ENCODE measurements at regions not wholly inside any gene's neighbourhood (a gene's known extent, or its start where the extent isn't known, plus 50 kb on each side); places are given as distances from the start of the nearest gene placed in this dataset.

DNA sequence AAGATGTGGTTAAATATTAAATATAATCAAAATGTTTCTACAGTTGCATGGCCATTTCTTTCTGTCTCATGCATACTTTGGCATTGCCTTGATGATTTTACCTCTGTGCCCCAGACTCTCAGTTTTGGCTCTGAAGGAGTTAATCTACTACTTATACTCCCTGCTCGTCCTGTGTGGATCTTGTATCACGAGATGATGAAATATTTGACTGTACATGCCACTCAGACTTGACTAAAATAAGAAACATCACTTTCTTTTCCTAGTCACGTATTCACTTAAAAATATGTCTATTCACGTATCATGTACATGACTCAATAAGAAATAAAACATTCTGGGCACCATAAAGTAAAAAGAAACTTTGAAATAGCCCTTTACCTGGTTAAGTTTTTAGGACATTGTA is 397.7 kb downstream of the RFPL4B start:
- DNase-seq = no peak

DNA sequence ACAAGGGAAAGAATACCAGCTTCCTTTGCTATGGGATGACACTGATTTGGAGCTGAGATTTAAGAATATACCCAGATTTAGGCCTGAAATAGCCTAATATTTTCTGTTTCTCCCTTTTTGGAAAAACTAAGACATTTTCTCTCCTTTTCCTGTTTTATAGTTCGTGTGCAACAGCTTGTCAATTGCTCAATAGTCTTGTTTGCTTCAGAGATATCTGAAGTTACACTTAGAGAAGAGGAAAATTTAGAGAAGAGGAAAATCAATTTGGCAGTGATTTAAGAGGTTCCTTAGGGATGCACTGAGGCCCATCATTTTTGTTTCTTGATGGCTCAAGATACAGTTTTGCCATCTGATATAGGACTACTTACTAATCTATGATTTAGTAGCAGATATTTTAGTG is 398.6 kb downstream of the RFPL4B start:
- DNase-seq = no peak

GRCh38 chr6:112749673-112750072 is 402.5 kb downstream of the RFPL4B start:
- no peak for DNase-seq

DNA sequence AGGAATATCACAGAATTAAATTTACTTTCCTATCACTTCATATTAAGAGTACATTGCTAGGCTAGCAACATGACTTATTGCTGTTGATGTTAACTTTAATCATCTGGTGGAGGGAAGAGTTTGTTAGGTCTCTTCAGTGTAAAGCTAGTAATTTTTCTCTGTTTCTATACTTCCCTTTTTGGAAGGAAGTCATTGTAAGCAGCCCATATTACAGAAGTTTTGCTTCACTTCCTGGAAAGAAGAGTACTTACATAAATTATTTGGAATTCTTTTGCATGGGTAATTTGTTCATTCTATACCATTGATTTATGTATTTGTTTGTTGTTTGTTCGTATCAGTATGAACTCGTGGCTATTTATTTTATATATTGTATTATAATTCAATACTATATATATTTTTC is 405.2 kb downstream of the RFPL4B start:
- DNase-seq = no peak

DNA sequence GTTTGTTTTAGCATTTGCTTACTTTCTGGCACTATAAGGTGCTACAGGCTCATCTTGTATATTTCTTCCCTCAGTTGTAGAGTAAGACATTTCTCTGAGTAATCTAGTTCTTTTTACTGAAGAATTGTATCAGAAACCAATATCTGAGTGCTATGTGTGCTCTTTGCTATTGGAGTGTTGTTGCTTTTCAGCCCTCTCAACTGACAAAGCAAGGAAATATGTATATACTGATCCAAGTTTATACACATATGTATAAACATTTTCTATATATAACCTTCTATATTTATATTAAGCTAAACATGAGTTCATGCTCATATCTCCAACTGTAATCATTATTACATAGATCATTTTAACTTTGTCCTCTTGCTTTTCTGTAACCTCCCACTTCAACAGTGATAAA is 405.7 kb downstream of the RFPL4B start:
- DNase-seq = no peak

GRCh38 chr6:112760831-112761230 is 413.7 kb downstream of the RFPL4B start:
- DNase-seq = no peak

- no peak for DNase-seq
These were observed 414.6 kb downstream of the RFPL4B start for GRCh38 chr6:112761740-112762139.

GRCh38 chr6:112764377-112764776 is 417.2 kb downstream of the RFPL4B start:
- DNase-seq = no peak

DNA sequence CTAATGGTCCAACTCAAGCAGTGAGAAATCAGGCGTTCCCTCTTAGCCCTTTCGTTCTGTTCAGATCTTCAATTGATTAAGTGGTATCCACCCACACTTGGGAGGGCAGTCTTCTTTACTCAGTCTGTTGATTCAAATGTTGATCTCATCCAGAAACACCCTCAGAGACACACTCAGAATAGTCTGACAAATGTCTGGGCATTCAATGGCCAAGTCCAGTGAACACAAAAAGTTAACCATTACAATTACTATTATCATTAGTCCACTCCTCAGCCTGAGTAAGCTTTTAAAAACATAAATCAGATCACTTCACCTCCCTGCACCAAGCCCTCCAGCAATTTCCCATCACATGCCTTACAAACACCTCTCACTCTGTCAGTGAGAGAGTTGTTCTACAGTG is 423.2 kb downstream of the RFPL4B start:
- DNase-seq = no peak

DNA sequence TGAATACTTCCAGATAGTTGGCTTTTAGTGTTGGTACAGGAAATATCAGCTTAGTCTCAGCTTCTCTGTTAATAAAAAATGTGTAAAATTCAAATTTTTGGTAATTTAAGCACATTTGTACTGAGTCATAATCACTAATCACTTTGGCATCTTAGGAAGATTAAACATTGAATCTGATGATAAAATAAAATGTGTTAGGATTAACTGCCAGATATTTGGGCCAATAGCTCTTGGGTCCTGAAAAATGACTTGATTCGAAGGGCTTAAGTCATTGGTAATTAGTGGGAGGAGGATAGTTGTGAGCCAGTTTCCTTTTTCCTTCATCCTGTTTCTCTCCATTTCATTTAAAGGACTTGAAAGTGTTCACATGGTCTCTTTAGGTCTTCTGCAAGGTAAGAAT is 426.1 kb downstream of the RFPL4B start:
- no peak for DNase-seq

DNA sequence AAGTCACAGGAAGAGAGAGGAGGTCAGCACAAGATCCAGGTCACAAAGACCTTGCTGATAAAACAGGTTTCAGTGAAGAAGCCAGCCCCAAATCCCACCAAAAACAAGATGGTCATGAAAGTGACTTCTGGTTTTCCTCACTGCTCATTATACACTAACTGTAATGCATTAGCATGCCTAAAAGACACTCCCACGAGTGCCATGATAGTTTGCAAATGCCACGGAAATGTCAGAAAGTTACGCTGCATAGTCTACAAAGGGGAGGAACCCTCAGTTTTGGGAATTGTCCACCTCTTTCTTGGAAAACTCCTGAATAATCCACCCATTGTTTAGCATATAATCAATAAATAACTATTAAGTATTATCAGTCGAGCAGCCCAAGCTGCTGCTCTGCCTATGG is 427.2 kb downstream of the RFPL4B start:
- no peak for DNase-seq

DNA sequence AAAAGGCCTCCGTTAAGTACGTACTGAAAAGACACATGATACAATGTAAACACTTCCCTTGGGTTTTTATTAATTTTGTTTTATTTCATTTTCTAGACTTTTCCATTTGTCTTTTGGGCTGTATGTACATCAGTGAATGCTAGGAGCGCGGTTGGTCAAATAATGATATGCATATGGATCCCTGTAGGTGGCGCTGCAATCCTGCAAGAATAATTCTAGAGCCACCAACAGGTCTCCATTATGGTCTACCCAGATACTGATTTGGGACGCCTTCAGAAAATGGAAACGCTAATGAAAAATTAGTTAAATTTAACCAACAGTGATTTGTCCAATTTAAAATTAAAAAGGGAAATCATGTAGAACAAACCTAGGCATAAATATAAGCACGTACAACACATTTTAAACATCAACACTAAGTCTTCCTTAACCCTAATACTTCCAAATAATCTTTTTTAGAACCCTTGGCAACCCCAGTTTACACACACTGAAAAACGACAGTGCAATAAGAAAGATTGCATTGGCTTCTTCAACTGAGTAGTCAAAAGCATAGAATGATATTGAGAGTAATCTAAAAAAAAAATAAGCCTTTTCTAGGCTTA is 433.5 kb downstream of the RFPL4B start:
- no peak for DNase-seq

GRCh38 chr6:112781241-112781640 is 434.1 kb downstream of the RFPL4B start:
- DNase-seq = no peak

DNA sequence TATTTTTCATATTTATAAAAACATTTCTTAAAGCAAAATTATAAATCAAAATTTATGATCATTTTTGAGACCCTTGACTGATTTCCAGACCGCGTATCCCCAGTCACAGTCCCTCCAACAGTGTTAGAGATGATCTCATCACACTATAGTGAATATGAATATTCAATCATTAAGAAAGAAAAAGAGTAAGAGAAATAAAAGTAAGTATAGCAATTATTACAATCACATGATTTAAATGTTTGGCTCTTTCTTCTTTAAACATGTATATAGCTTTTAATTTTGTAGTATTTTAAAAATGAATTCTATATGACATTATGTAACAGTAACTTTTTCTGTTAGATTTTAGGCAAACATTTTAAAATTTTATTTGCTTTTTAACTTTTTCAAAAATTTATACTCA is 438.3 kb downstream of the RFPL4B start:
- no peak for DNase-seq

- DNase-seq = no peak
These were observed 439.7 kb downstream of the RFPL4B start for GRCh38 chr6:112786801-112787200.

GRCh38 chr6:112787371-112787770 is 440.2 kb downstream of the RFPL4B start:
- DNase-seq = no peak

- DNase-seq = no peak
These were observed 448.2 kb downstream of the RFPL4B start for GRCh38 chr6:112795316-112795715.

- no peak for DNase-seq
These were observed 449.6 kb downstream of the RFPL4B start for GRCh38 chr6:112796712-112797111.

- DNase-seq = no peak
These were observed 452.8 kb downstream of the RFPL4B start for GRCh38 chr6:112799889-112800288.

- DNase-seq = no peak
These were observed 453.3 kb downstream of the RFPL4B start for GRCh38 chr6:112800439-112800838.

- no peak for DNase-seq
These were observed 453.8 kb downstream of the RFPL4B start for GRCh38 chr6:112800916-112801315.

GRCh38 chr6:112801468-112802080 is 454.4 kb downstream of the RFPL4B start:
- DNase-seq = no peak

- DNase-seq = no peak
These were observed 455.0 kb downstream of the RFPL4B start for GRCh38 chr6:112802144-112802543.

GRCh38 chr6:112804638-112805330 is 457.7 kb downstream of the RFPL4B start:
- no peak for DNase-seq
